Testis (tissue), 2 donors: ENCODE measurements at regions not wholly inside any gene's neighbourhood (a gene's known extent, or its start where the extent isn't known, plus 50 kb on each side); places are given as distances from the start of the nearest gene placed in this dataset.

Experiments used
- DNase-seq: peaks from one replicate; pipeline ENCODE4 v3.0.0-alpha.2; 2019
- H3K27ac ChIP-seq, 2 donors: fragments of 200-600 bp; sonication (generic); one replicate each; pipeline ENCODE4 v1.5.1; 2019
- H3K27me3 ChIP-seq: fragments of 200-600 bp; sonication (generic); one replicate; pipeline ENCODE4 v1.5.1; 2019
- H3K36me3 ChIP-seq: fragments of 200-600 bp; sonication (generic); one replicate; pipeline ENCODE4 v1.5.1; 2017; ENCODE audit warnings: low read depth; ENCODE audit errors: missing control alignments
- H3K4me1 ChIP-seq: fragments of 200-600 bp; sonication (generic); one replicate; pipeline ENCODE4 v1.5.1; 2019
- H3K4me3 ChIP-seq, 2 donors: fragments of 200-600 bp; sonication (generic); one replicate each; pipeline ENCODE4 v1.5.1; 2017 to 2019
- H3K9me3 ChIP-seq: fragments of 200-600 bp; sonication (generic); one replicate; pipeline ENCODE4 v1.5.1; 2017
- CTCF ChIP-seq, 3 experiments: fragments of 450-650 bp in 2 of 3; fragments of 200-600 bp in 1 of 3; sonication (generic) in 1 of 3; IDR thresholded peaks; one replicate each; pipeline ENCODE4 v1.5.1; 2016 to 2019; ENCODE audit warnings: antibody characterized with exemption in 3 of 3, mild to moderate bottlenecking in 2 of 3, moderate library complexity in 1 of 3
- POLR2A ChIP-seq: fragments of 450-650 bp; IDR thresholded peaks from one replicate; pipeline ENCODE4 v1.6.1; 2017; ENCODE audit warnings: antibody characterized with exemption, mild to moderate bottlenecking, moderate library complexity
- WGBS, 2 donors: methylation state at CpG; one replicate each; pipeline ENCODE4 v1.1.5; 2018; 5-methylcytosine and 5-hydroxymethylcytosine counted together
- intact Hi-C: fragments of 100-400 bp; cut with DNase I; formaldehyde crosslinking; loops from one replicate; pipeline ENCODE4 v1.15.1; 2023; ENCODE audit warnings: low total_unique reads

GRCh38 chr2:15786003-15786654 lies 154.2 kb upstream of the MYCN start:
- 85 to 89% methylated on average over 10 to 11 of the region's 11 CpGs for WGBS, 2 donors
- Histone ChIP-seq H3K4me3 (no peak overlapping the region), H3K27me3 (no peaks in the 10 kb centered on the region), H3K27ac (no peak overlapping the region), H3K9me3 (no peaks in the 10 kb centered on the region), H3K36me3 (no peaks in the 10 kb centered on the region), H3K4me1 (no peaks in the 10 kb centered on the region)
- intact Hi-C loops: no loop called here
- no peak for DNase-seq
- no peak for TF ChIP-seq CTCF (IDR thresholded peaks at IDR 0.05)
- no peak for TF ChIP-seq POLR2A

- intact Hi-C loops: no loop called here
- no peak for DNase-seq
- Histone ChIP-seq H3K27ac (no peak overlapping the region), H3K4me3 (no peak overlapping the region), H3K9me3 (no peaks in the 10 kb centered on the region), H3K4me1 (no peaks in the 10 kb centered on the region), H3K27me3 (no peaks in the 10 kb centered on the region), H3K36me3 (no peaks in the 10 kb centered on the region)
- TF ChIP-seq CTCF (IDR thresholded peaks at IDR 0.05) (no peak), POLR2A (no peak)
- WGBS, 2 donors: 95 to 96% methylated on average over 2 of the region's 2 CpGs
Measured at GRCh38 chr2:15786901-15787300, 153.4 kb upstream of the MYCN start.

GRCh38 chr2:15787535-15788454 lies 152.6 kb upstream of the MYCN start:
- no peaks in the 10 kb centered on the region for H3K4me1 ChIP-seq
- no peaks in the 10 kb centered on the region for H3K9me3 ChIP-seq
- no peak overlapping the region for H3K4me3 ChIP-seq
- intact Hi-C loops: no loop called here
- DNase-seq: no peak
- no peaks in the 10 kb centered on the region for H3K27me3 ChIP-seq
- H3K27ac ChIP-seq: no peak overlapping the region
- TF ChIP-seq POLR2A (no peak), CTCF (IDR thresholded peaks at IDR 0.05) (no peak)
- WGBS, 2 donors: 86 to 88% methylated on average over 3 of the region's 3 CpGs
- H3K36me3 ChIP-seq: no peaks in the 10 kb centered on the region

- 53 to 81% methylated on average over 6 to 11 of the region's 11 CpGs for WGBS, 2 donors
- Histone ChIP-seq H3K27ac (no peak overlapping the region), H3K4me1 (no peaks in the 10 kb centered on the region), H3K27me3 (no peaks in the 10 kb centered on the region), H3K9me3 (no peaks in the 10 kb centered on the region), H3K4me3 (no peak overlapping the region), H3K36me3 (no peaks in the 10 kb centered on the region)
- no peak for DNase-seq
- no peak for TF ChIP-seq POLR2A
- no peak for TF ChIP-seq CTCF (IDR thresholded peaks at IDR 0.05)
- intact Hi-C loops: no loop called here
Measured at GRCh38 chr2:15788455-15788829, 151.9 kb upstream of the MYCN start.
